SK-N-SH (cell line): ENCODE measurements at regions not wholly inside any gene's neighbourhood (a gene's known extent, or its start where the extent isn't known, plus 50 kb on each side); places are given as distances from the start of the nearest gene placed in this dataset.

Experiments
- CTCF ChIA-PET: fragments of 300-600, 350-600 bp; formaldehyde crosslinking; extraction: SDS; loops from one replicate; lab custom pipeline; 2021; lab: Yijun Ruan, JAX
- POLR2A ChIA-PET: fragments of 350-600 bp; sonication (Branson Sonifier 250); formaldehyde crosslinking; extraction: SDS; loops from one replicate; lab custom pipeline; 2020; ENCODE audit warnings: antibody characterized with exemption, inconsistent platforms; lab: Yijun Ruan, JAX
- DNase-seq: peaks from one replicate; pipeline ENCODE4 v3.0.0; 2012
- H2AFZ ChIP-seq: fragments of 200-600 bp; sonication (generic); 2 replicates; pipeline ENCODE4 v1.8.1; 2016; ENCODE audit warnings: antibody characterized with exemption, mild to moderate bottlenecking, low read depth
- H3F3A ChIP-seq: fragments of 200-600 bp; sonication (generic); replicated peaks from 2 replicates; pipeline ENCODE3; 2016; ENCODE audit warnings: antibody characterized with exemption, mild to moderate bottlenecking; ENCODE audit not compliant: insufficient read depth
- H3K27ac ChIP-seq, 2 experiments: fragments of 200-500 bp in 1 of 2; fragments of 200-600 bp in 1 of 2; sonication (Bioruptor generic) in 1 of 2; sonication (generic), shearing (Covaris generic) in 1 of 2; 2 replicates each; pipeline versions ENCODE4 v1.5.1 to v1.6.1; 2014 to 2016; ENCODE audit warnings: low read depth in 2 of 2, inconsistent platforms in 1 of 2, low read length in 1 of 2, mild to moderate bottlenecking in 1 of 2, mixed read lengths in 1 of 2
- H3K27me3 ChIP-seq: fragments of 200-600 bp; sonication (generic), shearing (Covaris generic); 2 replicates; pipeline ENCODE4 v1.6.1; 2016; ENCODE audit warnings: mixed run types; ENCODE audit not compliant: insufficient read depth
- H3K36me3 ChIP-seq, 2 experiments: fragments of 200-500 bp in 1 of 2; fragments of 200-600 bp in 1 of 2; sonication (Bioruptor generic) in 1 of 2; sonication (generic) in 1 of 2; replicated peaks in 1 of 2; 2 replicates each; pipeline versions ENCODE3 to v1.5.1; 2014 to 2016; ENCODE audit warnings: low read length in 1 of 2, mild to moderate bottlenecking in 1 of 2; ENCODE audit not compliant: insufficient read depth in 2 of 2, control insufficient read depth in 1 of 2
- H3K4me1 ChIP-seq, 2 experiments: fragments of 200-500 bp in 1 of 2; fragments of 200-600 bp in 1 of 2; sonication (Bioruptor generic) in 1 of 2; sonication (generic), shearing (Covaris generic) in 1 of 2; 2 replicates each; pipeline versions ENCODE4 v1.5.1 to v1.6.1; 2014 to 2016; ENCODE audit warnings: low read depth in 1 of 2, low read length in 1 of 2, mixed run types in 1 of 2; ENCODE audit not compliant: insufficient read depth in 2 of 2, control insufficient read depth in 1 of 2
- H3K4me2 ChIP-seq: fragments of 200-600 bp; sonication (generic), shearing (Covaris generic); 2 replicates; pipeline ENCODE4 v1.6.1; 2017; ENCODE audit warnings: mixed run types
- H3K4me3 ChIP-seq, 2 experiments: fragments of 200-500 bp in 1 of 2; fragments of 200-600 bp in 1 of 2; sonication (Bioruptor generic) in 1 of 2; sonication (generic), shearing (Covaris generic) in 1 of 2; 2 replicates each; pipeline versions ENCODE4 v1.5.1 to v1.8.1; 2014 to 2016; ENCODE audit warnings: low read depth in 2 of 2, inconsistent platforms in 1 of 2, low read length in 1 of 2, mild to moderate bottlenecking in 1 of 2, mixed read lengths in 1 of 2, moderate library complexity in 1 of 2
- H3K79me2 ChIP-seq: fragments of 200-600 bp; sonication (generic); 2 replicates; pipeline ENCODE4 v1.8.1; 2017; ENCODE audit warnings: mild to moderate bottlenecking; ENCODE audit not compliant: insufficient read depth
- H3K9ac ChIP-seq: fragments of 200-600 bp; sonication (generic); 2 replicates; pipeline ENCODE4 v1.6.1; 2017; ENCODE audit warnings: mixed run types
- H3K9me2 ChIP-seq: fragments of 200-600 bp; sonication (generic); 2 replicates; pipeline ENCODE4 v1.6.1; 2017; ENCODE audit warnings: mixed run types
- H3K9me3 ChIP-seq: fragments of 200-600 bp; sonication (generic); 2 replicates; pipeline ENCODE4 v1.6.1; 2017; ENCODE audit warnings: mixed run types, mild to moderate bottlenecking, moderate library complexity
- H4K20me1 ChIP-seq: fragments of 200-600 bp; sonication (generic); 2 replicates; pipeline ENCODE4 v1.6.1; 2017; ENCODE audit warnings: mild to moderate bottlenecking, mixed run types; ENCODE audit not compliant: insufficient read depth
- ELF1 ChIP-seq: IDR thresholded peaks from 2 replicates; pipeline ENCODE4 v1.4.0; 2012
- FOXM1 ChIP-seq: IDR thresholded peaks from 2 replicates; pipeline ENCODE4 v1.4.0; 2012; ENCODE audit warnings: low read depth, mild to moderate bottlenecking
- GABPA ChIP-seq: IDR thresholded peaks from 2 replicates; pipeline ENCODE4 v1.4.0; 2012; ENCODE audit warnings: low read depth, mild to moderate bottlenecking
- IRF3 ChIP-seq: fragments of 150-350 bp; IDR thresholded peaks from 2 replicates; pipeline ENCODE4 v1.6.1; 2016; ENCODE audit warnings: mild to moderate bottlenecking, low read depth, low read length
- NFIC ChIP-seq: IDR thresholded peaks from 2 replicates; pipeline ENCODE4 v1.4.0; 2012; ENCODE audit warnings: borderline replicate concordance
- RFX5 ChIP-seq: IDR thresholded peaks from 2 replicates; pipeline ENCODE4 v1.6.1; 2012; ENCODE audit warnings: mild to moderate bottlenecking, improper control_type of control experiment, low read length
- RXRA ChIP-seq: IDR thresholded peaks from 2 replicates; pipeline ENCODE4 v1.4.0; 2012; ENCODE audit warnings: low read depth, mild to moderate bottlenecking, borderline replicate concordance
- SMC3 ChIP-seq: IDR thresholded peaks from 2 replicates; pipeline ENCODE4 v1.6.1; 2012; ENCODE audit warnings: low read depth, low read length, improper control_type of control experiment
- TAF1 ChIP-seq: IDR thresholded peaks from 2 replicates; pipeline ENCODE4 v1.6.1; 2012; ENCODE audit warnings: low read depth, mild to moderate bottlenecking, low read length, moderate library complexity, borderline replicate concordance
- TEAD4 ChIP-seq: IDR thresholded peaks from 2 replicates; pipeline ENCODE4 v1.4.0; 2012; ENCODE audit warnings: mild to moderate bottlenecking, borderline replicate concordance; ENCODE audit not compliant: insufficient read depth
- ZBTB33 ChIP-seq: IDR thresholded peaks from 2 replicates; pipeline ENCODE4 v1.4.0; 2012; ENCODE audit warnings: low read depth, borderline replicate concordance
- WGBS: methylation state at CpG from one replicate; pipeline ENCODE4 v1.1.6; 2017; ENCODE audit warnings: low lambda C conversion rate; 5-methylcytosine and 5-hydroxymethylcytosine counted together

- H3K27me3 ChIP-seq = no peaks in the 10 kb centered on the region; the same call in 1 of the 2 replicates
- DNase-seq = no peak
- H2AFZ ChIP-seq = no peak overlapping the region
- no peaks in the 10 kb centered on the region for H3K4me1 ChIP-seq
- H3F3A ChIP-seq = no peaks in the 10 kb centered on the region
- no peaks in the 10 kb centered on the region for H3K9me3 ChIP-seq
- no peaks in the 10 kb centered on the region for H3K9me2 ChIP-seq
- H3K27ac ChIP-seq = no peak overlapping the region
- CTCF ChIA-PET = no interaction called here
- POLR2A ChIA-PET = no interaction called here
- no peaks in the 10 kb centered on the region for H4K20me1 ChIP-seq
- H3K36me3 ChIP-seq = no peaks in the 10 kb centered on the region
- no peak overlapping the region for H3K4me2 ChIP-seq
- WGBS = 19% methylated on average over 3 of the region's 3 CpGs
- H3K9ac ChIP-seq = no peak overlapping the region
- H3K4me3 ChIP-seq = no peak overlapping the region
- H3K79me2 ChIP-seq = no peaks in the 10 kb centered on the region
- no peak for TF ChIP-seq SMC3
- no peak for TF ChIP-seq ZBTB33
- no peak for TF ChIP-seq RFX5
- TF ChIP-seq NFIC = no peak
- no peak for TF ChIP-seq ELF1
Observed at GRCh38 chr3:189056646-189057335, 115.0 kb upstream of the TPRG1 start.

- H3K9ac ChIP-seq = no peak overlapping the region
- POLR2A ChIA-PET = no interaction called here
- 49% methylated on average over 1 of the region's 1 CpG for whole genome bisulfite sequencing
- H3K4me1 ChIP-seq = no peaks in the 10 kb centered on the region
- no peaks in the 10 kb centered on the region for H3K9me3 ChIP-seq
- H3F3A ChIP-seq = no peaks in the 10 kb centered on the region
- H3K36me3 ChIP-seq = no peaks in the 10 kb centered on the region
- H3K79me2 ChIP-seq = no peaks in the 10 kb centered on the region
- DNase-seq = no peak
- H3K27ac ChIP-seq = no peak overlapping the region
- H2AFZ ChIP-seq = no peak overlapping the region
- no peak overlapping the region for H3K4me3 ChIP-seq
- TF ChIP-seq IRF3 (no peak), RXRA (no peak), TAF1 (no peak), FOXM1 (no peak), GABPA (no peak), ZBTB33 (no peak), TEAD4 (no peak)
- CTCF ChIA-PET = no interaction called here
- H3K4me2 ChIP-seq = no peak overlapping the region
- no peaks in the 10 kb centered on the region for H3K9me2 ChIP-seq
- no peaks in the 10 kb centered on the region for H4K20me1 ChIP-seq
- no peaks in the 10 kb centered on the region; the same call in 1 of the 2 replicates for H3K27me3 ChIP-seq
Observed at GRCh38 chr3:189057369-189057768, 114.4 kb upstream of the TPRG1 start.
